SK-N-SH treated with all-trans-retinoic acid at 6 μM for 48 hours (cell line): ENCODE measurements at regions not wholly inside any gene's neighbourhood (a gene's known extent, or its start where the extent isn't known, plus 50 kb on each side); places are given as distances from the start of the nearest gene placed in this dataset.

ENCODE experiments used
- ATAC-seq: fragments of 200-7000 bp; cut with Tn5 transposase; 3 replicates; pipeline ENCODE4 v1.9.1; 2020; ENCODE audit warnings: mild to moderate bottlenecking, moderate library complexity
- ARNTL ChIP-seq: fragments of 450-650 bp; formaldehyde crosslinking; IDR thresholded peaks from 2 replicates; pipeline ENCODE4 v1.5.0; 2020; ENCODE audit warnings: low read depth, mild to moderate bottlenecking, moderate library complexity, borderline replicate concordance
- BACH2 ChIP-seq: fragments of 250-450 bp; sonication (Bioruptor Pico); IDR thresholded peaks from 2 replicates; pipeline ENCODE4 v1.9.0; 2021; ENCODE audit warnings: mild to moderate bottlenecking, borderline replicate concordance
- CREB5 ChIP-seq: fragments of 250-450 bp; sonication (Bioruptor Pico); IDR thresholded peaks from 2 replicates; pipeline ENCODE4 v1.5.1; 2020; ENCODE audit warnings: low read depth, mild to moderate bottlenecking, moderate library complexity
- CSDC2 ChIP-seq: fragments of 250-450 bp; sonication (Bioruptor Pico); IDR thresholded peaks from 2 replicates; pipeline ENCODE4 v1.5.0; 2020; ENCODE audit warnings: mild to moderate bottlenecking, moderate library complexity
- CSRNP3 ChIP-seq: fragments of 250-450 bp; sonication (Bioruptor Pico); IDR thresholded peaks from 2 replicates; pipeline ENCODE4 v1.5.1; 2021; ENCODE audit warnings: mild to moderate bottlenecking, moderate library complexity
- ESRRG ChIP-seq: fragments of 250-450 bp; sonication (Bioruptor Pico); IDR thresholded peaks from 2 replicates; pipeline ENCODE4 v1.6.1; 2021; ENCODE audit warnings: mild to moderate bottlenecking
- GLIS3 ChIP-seq: fragments of 250-450 bp; sonication (Bioruptor Pico); IDR thresholded peaks from 2 replicates; pipeline ENCODE4 v1.5.0; 2020; ENCODE audit warnings: mild to moderate bottlenecking, moderate library complexity
- ISL1 ChIP-seq: fragments of 250-450 bp; sonication (Bioruptor Pico); IDR thresholded peaks from 2 replicates; pipeline ENCODE4 v2.1.2; 2022; ENCODE audit warnings: mild to moderate bottlenecking, moderate library complexity
- PATZ1 ChIP-seq: fragments of 250-450 bp; sonication (Bioruptor Pico); IDR thresholded peaks from 2 replicates; pipeline ENCODE4 v1.8.0; 2020; ENCODE audit warnings: mild to moderate bottlenecking, moderate library complexity, borderline replicate concordance
- POU6F1 ChIP-seq: fragments of 250-450 bp; sonication (Bioruptor Pico); IDR thresholded peaks from 2 replicates; pipeline ENCODE4 v1.8.0; 2021; ENCODE audit warnings: low read depth, mild to moderate bottlenecking, moderate library complexity, borderline replicate concordance
- PPARA ChIP-seq: fragments of 250-450 bp; sonication (Bioruptor Pico); IDR thresholded peaks from 2 replicates; pipeline ENCODE4 v1.5.0; 2020; ENCODE audit warnings: mild to moderate bottlenecking, borderline replicate concordance
- RARB ChIP-seq: fragments of 250-450 bp; sonication (Bioruptor Pico); IDR thresholded peaks from 2 replicates; pipeline ENCODE4 v1.8.0; 2021; ENCODE audit warnings: mild to moderate bottlenecking, moderate library complexity
- SNAI2 ChIP-seq: fragments of 250-450 bp; sonication (Bioruptor Pico); IDR thresholded peaks from 2 replicates; pipeline ENCODE4 v1.5.0; 2020; ENCODE audit warnings: mild to moderate bottlenecking, moderate library complexity
- TCF4 ChIP-seq: fragments of 250-450 bp; sonication (Bioruptor Pico); IDR thresholded peaks from 2 replicates; pipeline ENCODE4 v1.8.0; 2021; ENCODE audit warnings: mild to moderate bottlenecking, moderate library complexity, borderline replicate concordance
- TOX ChIP-seq: fragments of 250-450 bp; sonication (Bioruptor Pico); IDR thresholded peaks from 2 replicates; pipeline ENCODE4 v1.8.0; 2021; ENCODE audit warnings: mild to moderate bottlenecking, moderate library complexity, borderline replicate concordance
- TSHZ2 ChIP-seq: fragments of 250-450 bp; sonication (Bioruptor Pico); IDR thresholded peaks from 2 replicates; pipeline ENCODE4 v1.5.0; 2020; ENCODE audit warnings: mild to moderate bottlenecking, moderate library complexity
- ZC3H10 ChIP-seq: fragments of 250-450 bp; sonication (Bioruptor Pico); IDR thresholded peaks from 2 replicates; pipeline ENCODE4 v1.5.1; 2021; ENCODE audit warnings: mild to moderate bottlenecking, moderate library complexity
- ZFP30 ChIP-seq: fragments of 450-650 bp; formaldehyde crosslinking; IDR thresholded peaks from 2 replicates; pipeline ENCODE4 v1.5.0; 2022; ENCODE audit warnings: mild to moderate bottlenecking, moderate library complexity
- ZNF70 ChIP-seq: fragments of 450-650 bp; formaldehyde crosslinking; IDR thresholded peaks from 2 replicates; pipeline ENCODE4 v1.5.0; 2020; ENCODE audit warnings: mild to moderate bottlenecking, moderate library complexity
- ZNF8 ChIP-seq: fragments of 450-650 bp; formaldehyde crosslinking; IDR thresholded peaks from 2 replicates; pipeline ENCODE4 v1.5.0; 2020; ENCODE audit warnings: mild to moderate bottlenecking, moderate library complexity

- no peak for ATAC-seq
- TF ChIP-seq TSHZ2 (CRISPR knock-in tag) (no peak), ZC3H10 (no peak), ARNTL (no peak), PATZ1 (CRISPR knock-in tag) (no peak)
These were observed 80.5 kb upstream of the NEO1 start for GRCh38 chr15:72971766-72972165.

GRCh38 chr15:72970933-72971760 is 81.1 kb upstream of the NEO1 start:
- TF ChIP-seq CREB5 (CRISPR knock-in tag) (no peak), ZNF8 (CRISPR knock-in tag) (no peak), RARB (CRISPR knock-in tag) (no peak), GLIS3 (CRISPR knock-in tag) (no peak), ZNF70 (no peak), TCF4 (CRISPR knock-in tag) (no peak), ZC3H10 (no peak), ISL1 (no peak), SNAI2 (CRISPR knock-in tag) (no peak), BACH2 (no peak), ESRRG (no peak), CSRNP3 (CRISPR knock-in tag) (no peak), PPARA (no peak), TOX (no peak), TSHZ2 (CRISPR knock-in tag) (no peak), POU6F1 (CRISPR knock-in tag) (no peak), ZFP30 (CRISPR knock-in tag) (no peak), CSDC2 (CRISPR knock-in tag) (no peak)
- no peak; the same call in 2 of the 3 replicates for ATAC-seq
